DOHH2 (cell line): ENCODE measurements at regions not wholly inside any gene's neighbourhood (a gene's known extent, or its start where the extent isn't known, plus 50 kb on each side); places are given as distances from the start of the nearest gene placed in this dataset.

ENCODE experiments used
- H3F3A ChIP-seq: fragments of 200-600 bp; sonication (generic), shearing (Covaris generic); 2 replicates; pipeline ENCODE4 v1.6.0; 2016; ENCODE audit warnings: antibody characterized with exemption, mild to moderate bottlenecking; ENCODE audit not compliant: control insufficient read depth, insufficient read depth
- H3K27ac ChIP-seq: fragments of 200-600 bp; sonication (generic); 2 replicates; pipeline ENCODE4 v1.5.1; 2014; ENCODE audit warnings: low read depth, mild to moderate bottlenecking, low read length, moderate library complexity
- H3K27me3 ChIP-seq: fragments of 200-600 bp; sonication (generic); 2 replicates; pipeline ENCODE4 v1.6.1; 2014; ENCODE audit warnings: mild to moderate bottlenecking, low read length, mixed read lengths; ENCODE audit not compliant: control insufficient read depth
- H3K36me3 ChIP-seq: fragments of 200-600 bp; sonication (generic); 2 replicates; pipeline ENCODE4 v1.6.1; 2014; ENCODE audit warnings: mild to moderate bottlenecking, low read length, moderate library complexity, mixed read lengths; ENCODE audit not compliant: control insufficient read depth
- H3K4me1 ChIP-seq: fragments of 200-600 bp; sonication (generic); 2 replicates; pipeline ENCODE4 v1.6.1; 2014; ENCODE audit warnings: mild to moderate bottlenecking, low read length, mixed read lengths; ENCODE audit not compliant: control insufficient read depth
- H3K4me2 ChIP-seq: fragments of 200-600 bp; sonication (generic); 2 replicates; pipeline ENCODE4 v1.6.0; 2014; ENCODE audit warnings: mild to moderate bottlenecking, low read length, moderate library complexity
- H3K4me3 ChIP-seq: fragments of 200-600 bp; sonication (generic); 2 replicates; pipeline ENCODE4 v1.5.1; 2014; ENCODE audit warnings: mild to moderate bottlenecking, low read length, mixed read lengths
- H3K79me2 ChIP-seq: fragments of 200-600 bp; sonication (generic); 2 replicates; pipeline ENCODE4 v1.6.1; 2014; ENCODE audit warnings: mild to moderate bottlenecking, low read length, mixed read lengths; ENCODE audit not compliant: control insufficient read depth
- H3K9me2 ChIP-seq: fragments of 200-600 bp; sonication (generic); replicated peaks from 2 replicates; pipeline ENCODE4 v1.6.1; 2014; ENCODE audit warnings: mild to moderate bottlenecking, low read length, mixed read lengths; ENCODE audit not compliant: control insufficient read depth
- H3K9me3 ChIP-seq: fragments of 200-600 bp; sonication (generic); 2 replicates; pipeline ENCODE4 v1.6.1; 2014; ENCODE audit warnings: antibody characterized with exemption, low read length, mixed read lengths; ENCODE audit not compliant: control insufficient read depth, insufficient read depth
- H4K20me1 ChIP-seq: fragments of 200-600 bp; sonication (generic); 2 replicates; pipeline ENCODE4 v1.6.0; 2014; ENCODE audit warnings: low read depth, mild to moderate bottlenecking, antibody characterized with exemption, low read length, moderate library complexity; ENCODE audit not compliant: control insufficient read depth, insufficient read depth
- CTCF ChIP-seq: fragments of 200-600 bp; sonication (generic); IDR thresholded peaks from one replicate; pipeline ENCODE4 v1.5.1; 2014; ENCODE audit warnings: antibody characterized with exemption, mild to moderate bottlenecking, low read depth, low read length; ENCODE audit not compliant: poor library complexity, severe bottlenecking
- EZH2phosphoT487 ChIP-seq: fragments of 200-600 bp; sonication (generic); IDR thresholded peaks from 2 replicates; pipeline ENCODE4 v1.6.1; 2017; ENCODE audit warnings: borderline replicate concordance, mild to moderate bottlenecking, antibody characterized with exemption, low read length, moderate library complexity, mixed read lengths

DNA sequence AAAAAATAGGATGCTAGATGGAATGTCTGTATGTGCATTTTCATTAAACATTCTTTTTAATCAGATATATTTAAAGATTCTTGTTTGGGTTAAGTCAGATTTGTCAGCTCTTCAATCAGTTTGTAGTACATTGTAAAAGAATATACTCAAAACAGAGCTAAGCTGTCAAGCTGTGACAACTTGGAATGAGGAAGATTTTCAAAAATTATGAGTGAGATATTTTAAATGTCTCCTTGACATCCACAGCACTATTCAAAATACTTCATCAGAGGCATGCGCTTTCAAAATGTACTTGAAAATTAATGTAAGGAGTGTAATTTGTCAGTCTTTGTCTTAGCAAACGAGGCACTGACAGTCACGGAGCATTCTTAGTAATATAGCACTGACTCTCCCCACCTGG is 182.0 kb downstream of the MAT2B start:
- Histone ChIP-seq H3K79me2 (no peaks in the 10 kb centered on the region), H3K9me2 (no peaks in the 10 kb centered on the region), H3K27me3 (no peaks in the 10 kb centered on the region), H3K4me1 (no peaks in the 10 kb centered on the region), H3K9me3 (no peaks in the 10 kb centered on the region), H4K20me1 (no peaks in the 10 kb centered on the region), H3K4me2 (no peak overlapping the region), H3K27ac (no peak overlapping the region), H3K4me3 (no peak overlapping the region), H3K36me3 (no peaks in the 10 kb centered on the region), H3F3A (no peaks in the 10 kb centered on the region)
- TF ChIP-seq CTCF, result no peak
- TF ChIP-seq EZH2phosphoT487, result no peak

DNA sequence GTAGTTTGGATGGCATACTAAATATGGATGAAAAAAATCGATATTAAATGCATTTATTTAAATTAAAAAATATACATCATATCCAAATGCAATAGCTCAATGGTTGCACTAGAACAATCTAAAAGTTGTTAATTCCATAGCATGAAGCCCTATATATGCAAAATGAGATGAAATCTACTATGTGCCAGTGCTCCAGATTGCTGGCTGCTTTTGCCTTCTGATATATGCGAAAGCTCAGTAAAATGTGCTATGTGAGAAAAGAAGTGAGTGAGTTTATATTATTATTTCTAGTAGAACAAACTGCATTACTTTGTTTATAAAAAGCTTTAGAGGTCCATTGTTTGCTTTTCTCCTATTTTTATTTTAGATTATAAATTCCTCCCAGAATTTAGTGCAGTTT is 186.7 kb downstream of the MAT2B start:
- H3K79me2 ChIP-seq, result no peaks in the 10 kb centered on the region

GRCh38 chr5:163695830-163696578 is 190.6 kb downstream of the MAT2B start:
- H3K27ac ChIP-seq, result no peak overlapping the region
- H3K4me3 ChIP-seq, result no peak overlapping the region
- H3F3A ChIP-seq, result no peaks in the 10 kb centered on the region
- H3K4me1 ChIP-seq, result no peaks in the 10 kb centered on the region
- no peaks in the 10 kb centered on the region for H3K36me3 ChIP-seq
- H3K9me2 ChIP-seq, result no peaks in the 10 kb centered on the region
- H4K20me1 ChIP-seq, result no peaks in the 10 kb centered on the region
- peak; percentile 57 for TF ChIP-seq CTCF
- no peak for TF ChIP-seq EZH2phosphoT487
- no peak overlapping the region for H3K4me2 ChIP-seq
- H3K9me3 ChIP-seq, result no peaks in the 10 kb centered on the region
- H3K79me2 ChIP-seq, result no peaks in the 10 kb centered on the region
- H3K27me3 ChIP-seq, result no peaks in the 10 kb centered on the region

More for the DNA sequence above, 186.7 kb downstream of the MAT2B start:
- TF ChIP-seq CTCF (no peak), EZH2phosphoT487 (no peak)
- Histone ChIP-seq H3F3A (no peaks in the 10 kb centered on the region), H3K9me2 (no peaks in the 10 kb centered on the region), H3K4me2 (no peak overlapping the region), H3K27ac (no peak overlapping the region), H3K36me3 (no peaks in the 10 kb centered on the region), H3K27me3 (no peaks in the 10 kb centered on the region), H4K20me1 (no peaks in the 10 kb centered on the region), H3K9me3 (no peaks in the 10 kb centered on the region), H3K4me3 (no peak overlapping the region), H3K4me1 (no peaks in the 10 kb centered on the region)

DNA sequence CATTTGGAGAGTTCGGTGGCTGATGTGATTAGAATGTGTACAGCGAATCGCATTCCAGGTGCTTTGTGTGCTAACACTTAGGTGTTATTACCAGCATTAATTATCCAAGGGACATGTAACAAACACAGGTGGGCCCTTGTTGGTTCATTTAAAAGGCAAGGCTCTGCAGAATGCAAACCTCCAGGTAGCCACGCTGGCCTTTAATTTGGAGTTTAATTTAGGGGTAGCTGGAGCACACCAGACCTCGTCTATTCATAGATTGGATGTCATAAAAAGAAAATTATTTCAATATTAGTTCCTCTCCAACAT is 191.1 kb downstream of the MAT2B start:
- H3K27ac ChIP-seq, result no peak overlapping the region
- no peaks in the 10 kb centered on the region for H3F3A ChIP-seq
- no peaks in the 10 kb centered on the region for H3K4me1 ChIP-seq
- no peaks in the 10 kb centered on the region for H3K79me2 ChIP-seq
- H3K4me3 ChIP-seq, result no peak overlapping the region
- no peaks in the 10 kb centered on the region for H3K27me3 ChIP-seq
- TF ChIP-seq CTCF (no peak), EZH2phosphoT487 (no peak)
- no peak overlapping the region for H3K4me2 ChIP-seq
- no peaks in the 10 kb centered on the region for H4K20me1 ChIP-seq
- no peaks in the 10 kb centered on the region for H3K9me2 ChIP-seq
- H3K9me3 ChIP-seq, result no peaks in the 10 kb centered on the region
- H3K36me3 ChIP-seq, result no peaks in the 10 kb centered on the region
